A549 (cell line): ENCODE measurements at regions not wholly inside any gene's neighbourhood (a gene's known extent, or its start where the extent isn't known, plus 50 kb on each side); places are given as distances from the start of the nearest gene placed in this dataset.

Source experiments
- ATAC-seq, 2 experiments: fragments of 200-7000 bp in 1 of 2; fragments of >200 bp in 1 of 2; cut with Nextera tagmentation in 1 of 2; cut with Tn5 transposase in 1 of 2; 3 replicates each; pipeline versions ENCODE4 v1.8.0 to v1.9.1; 2018 to 2020; ENCODE audit warnings: mild to moderate bottlenecking in 1 of 2, moderate library complexity in 1 of 2
- CTCF ChIA-PET: fragments of 300-600 bp; sonication (Branson Sonifier 250); formaldehyde crosslinking; extraction: SDS; loops from one replicate; lab custom pipeline; 2021; ENCODE audit warnings: antibody characterized with exemption, inconsistent platforms; lab: Yijun Ruan, JAX
- POLR2A ChIA-PET: fragments of 350-600 bp; formaldehyde crosslinking; extraction: SDS; loops from one replicate; lab custom pipeline; 2021; ENCODE audit warnings: antibody characterized with exemption, inconsistent platforms; lab: Yijun Ruan, JAX
- DNase-seq, 2 experiments: peaks; one replicate each; pipeline versions ENCODE4 v3.0.0 to v3.0.0-alpha.2; 2011 to 2016; ENCODE audit warnings: low read depth in 1 of 2, low spot score in 1 of 2
- FAIRE-seq: peaks from 2 replicates; lab custom pipeline; 2011; peaks lifted over from hg19 to GRCh38; lab: Jason Lieb, UNC
- H3K27ac ChIP-seq, 2 experiments: fragments of >200 bp; sonication (Bioruptor Twin); formaldehyde crosslinking; 3 replicates each; pipeline ENCODE4 v1.5.1; 2016 to 2017
- H3K4me1 ChIP-seq: fragments of >200 bp; sonication (Bioruptor Twin); formaldehyde crosslinking; 3 replicates; pipeline ENCODE4 v1.6.1; 2016
- H3K4me2 ChIP-seq: fragments of >200 bp; sonication (Bioruptor Twin); formaldehyde crosslinking; 3 replicates; pipeline ENCODE4 v1.6.1; 2016
- H3K4me3 ChIP-seq: fragments of >200 bp; sonication (Bioruptor Twin); formaldehyde crosslinking; 3 replicates; pipeline ENCODE4 v1.5.1; 2016
- H3K9me3 ChIP-seq: fragments of >200 bp; sonication (Bioruptor Twin); formaldehyde crosslinking; 3 replicates; pipeline ENCODE4 v1.6.1; 2016
- BCL3 ChIP-seq: fragments of >200 bp; sonication (Bioruptor Twin); formaldehyde crosslinking; IDR thresholded peaks from 3 replicates; pipeline ENCODE4 v1.6.1; 2016
- BHLHE40 ChIP-seq: IDR thresholded peaks from 2 replicates; pipeline ENCODE4 v1.6.1; 2012; ENCODE audit warnings: low read depth, low read length, inconsistent platforms
- CBX8 ChIP-seq: fragments of 200-600 bp; sonication (generic); IDR thresholded peaks from 2 replicates; pipeline ENCODE4 v1.6.1; 2016
- CHD2 ChIP-seq: fragments of 150-350 bp; IDR thresholded peaks from 2 replicates; pipeline ENCODE4 v1.6.1; 2014; ENCODE audit warnings: low read length; ENCODE audit not compliant: partially characterized antibody
- EHMT2 ChIP-seq: fragments of 200-600 bp; sonication (generic); IDR thresholded peaks from 2 replicates; pipeline ENCODE4 v1.6.1; 2016; ENCODE audit warnings: antibody characterized with exemption, low read depth, mild to moderate bottlenecking, moderate library complexity
- ELK1 ChIP-seq: fragments of 150-350 bp; IDR thresholded peaks from 2 replicates; pipeline ENCODE4 v1.6.1; 2014; ENCODE audit warnings: low read depth, mild to moderate bottlenecking, low read length
- GATA3 ChIP-seq: IDR thresholded peaks from 2 replicates; pipeline ENCODE4 v1.6.1; 2012; ENCODE audit warnings: borderline replicate concordance
- HDAC2 ChIP-seq: fragments of 200-600 bp; sonication (generic); IDR thresholded peaks from 2 replicates; pipeline ENCODE4 v1.6.1; 2016
- HOXA7 ChIP-seq: fragments of 250-450 bp; sonication (Bioruptor Pico); IDR thresholded peaks from 2 replicates; pipeline ENCODE4 v1.5.0; 2020; ENCODE audit warnings: mild to moderate bottlenecking, moderate library complexity
- MAZ ChIP-seq: fragments of 150-350 bp; IDR thresholded peaks from 2 replicates; pipeline ENCODE4 v1.6.1; 2014; ENCODE audit warnings: antibody characterized with exemption, low read depth, low read length, borderline replicate concordance
- NFE2L2 ChIP-seq: fragments of 150-350 bp; conservative IDR thresholded peaks from 2 replicates; pipeline ENCODE4 v1.6.1; 2014; ENCODE audit warnings: low read length
- NR3C1 ChIP-seq: fragments of >200 bp; sonication (Bioruptor Twin); formaldehyde crosslinking; IDR thresholded peaks from 3 replicates; pipeline ENCODE4 v1.6.1; 2017
- PHF8 ChIP-seq: fragments of 200-600 bp; sonication (generic); IDR thresholded peaks from 2 replicates; pipeline ENCODE4 v1.6.1; 2016; ENCODE audit warnings: low read depth, mild to moderate bottlenecking, antibody characterized with exemption, moderate library complexity, borderline replicate concordance
- RAD21 ChIP-seq, 2 experiments: fragments of >200 bp in 1 of 2; sonication (Bioruptor Twin) in 1 of 2; formaldehyde crosslinking in 1 of 2; IDR thresholded peaks in 1 of 2; conservative IDR thresholded peaks in 1 of 2; 2 replicates in 1 of 2; 3 replicates in 1 of 2; pipeline ENCODE4 v1.6.1; 2012 to 2018; ENCODE audit warnings: inconsistent platforms in 1 of 2
- RCOR1 ChIP-seq: fragments of 150-350 bp; IDR thresholded peaks from 2 replicates; pipeline ENCODE4 v1.6.1; 2014; ENCODE audit warnings: antibody characterized with exemption, low read length, low read depth
- REST ChIP-seq: fragments of 200-600 bp; sonication (generic); IDR thresholded peaks from 2 replicates; pipeline ENCODE4 v1.6.1; 2016; ENCODE audit warnings: antibody characterized with exemption, mild to moderate bottlenecking, moderate library complexity
- RFX5 ChIP-seq: fragments of 450-650 bp; IDR thresholded peaks from 2 replicates; pipeline ENCODE4 v1.7.1; 2014; ENCODE audit warnings: antibody characterized with exemption, mild to moderate bottlenecking, moderate library complexity
- RNF2 ChIP-seq: fragments of 200-600 bp; sonication (generic); IDR thresholded peaks from 2 replicates; pipeline ENCODE4 v1.6.1; 2016; ENCODE audit warnings: low read depth, mild to moderate bottlenecking, antibody characterized with exemption, moderate library complexity, borderline replicate concordance
- USF2 ChIP-seq: fragments of 450-650 bp; IDR thresholded peaks from 2 replicates; pipeline ENCODE4 v1.6.1; 2014; ENCODE audit warnings: antibody characterized with exemption
- ZNF302 ChIP-seq: fragments of 250-450 bp; sonication (Bioruptor Pico); IDR thresholded peaks from 2 replicates; pipeline ENCODE4 v1.9.0; 2021; ENCODE audit warnings: inconsistent platforms, mild to moderate bottlenecking, moderate library complexity
- ZSCAN20 ChIP-seq: fragments of 250-450 bp; sonication (Bioruptor Pico); IDR thresholded peaks from 2 replicates; pipeline ENCODE4 v1.8.0; 2022; ENCODE audit warnings: mild to moderate bottlenecking, moderate library complexity
- WGBS: methylation state at CpG from one replicate; pipeline ENCODE4 v1.1.6; 2017; ENCODE audit errors: missing lambda C conversion rate; 5-methylcytosine and 5-hydroxymethylcytosine counted together

GRCh38 chr4:186934244-186934643 is 210.6 kb upstream of the FAT1 start:
- CTCF ChIA-PET = interaction anchor here (0.7 to 1.2 kb wide), 2 partner anchors 206 to 209 kb away, joined by 3 read pairs; no protein-coding TSS in a partner anchor
- TF ChIP-seq NFE2L2 (no peak), RCOR1 (no peak), NR3C1 (no peak), HOXA7 (CRISPR knock-in tag) (no peak), PHF8 (no peak), USF2 (no peak)
- no peak overlapping the region for H3K4me3 ChIP-seq
- peaks cover 23% of the 10 kb centered on the region; the same call in 2 of the 3 replicates for H3K4me1 ChIP-seq
- no peak for DNase-seq
- H3K9me3 ChIP-seq = no peaks in the 10 kb centered on the region
- H3K4me2 ChIP-seq = no peak overlapping the region
- no peak for FAIRE-seq
- 94% methylated on average over 10 of the region's 10 CpGs for WGBS
- POLR2A ChIA-PET = no interaction called here
- H3K27ac ChIP-seq = 0 out of 6 replicates have a peak overlapping the region, but pooled peaks of 1 of the 2 experiments have one; percentile 31
- no peak for ATAC-seq

GRCh38 chr4:186934841-186935443 is 211.3 kb upstream of the FAT1 start:
- DNase-seq (no peak), ATAC-seq (no peak), FAIRE-seq (no peak)
- no peak overlapping the region for H3K4me3 ChIP-seq
- no peaks in the 10 kb centered on the region for H3K9me3 ChIP-seq
- TF ChIP-seq MAZ = no peak
- no peak for TF ChIP-seq ZNF302 (CRISPR knock-in tag)
- no peak for TF ChIP-seq RFX5
- TF ChIP-seq REST = no peak
- ChIA-PET POLR2A (no interaction called here), CTCF (no interaction called here)
- H3K4me1 ChIP-seq = peaks cover 23% of the 10 kb centered on the region; the same call in 2 of the 3 replicates
- WGBS = 90% methylated on average over 8 of the region's 8 CpGs
- no peak overlapping the region for H3K4me2 ChIP-seq
- H3K27ac ChIP-seq = peak overlapping the region in 1 of 2 experiments; percentile 83; a peak in 2 of 6 replicates

- ChIA-PET CTCF (no interaction called here), POLR2A (no interaction called here)
- H3K27ac ChIP-seq = peak overlapping the region; percentile 70 to 83
- TF ChIP-seq CBX8 (no peak), RAD21 (conservative IDR thresholded peaks at IDR 0.05 in 1 of 2, IDR thresholded peaks at IDR 0.05 in 1 of 2) (no peak), HDAC2 (no peak), BHLHE40 (no peak), NFE2L2 (no peak), GATA3 (no peak), RNF2 (no peak), EHMT2 (no peak), BCL3 (no peak), ZSCAN20 (CRISPR knock-in tag) (no peak), CHD2 (no peak), HOXA7 (CRISPR knock-in tag) (no peak), ELK1 (no peak), NR3C1 (no peak)
- TF ChIP-seq, all 56 proteins: peak for 0
- DNase-seq = no peak
- H3K9me3 ChIP-seq = no peaks in the 10 kb centered on the region
- ATAC-seq = no peak
- H3K4me2 ChIP-seq = peak overlapping the region; percentile 78
- peaks cover 23% of the 10 kb centered on the region; the same call in 2 of the 3 replicates for H3K4me1 ChIP-seq
- WGBS = 92% methylated on average over 4 of the region's 4 CpGs
- no peak for FAIRE-seq
- no peak overlapping the region for H3K4me3 ChIP-seq
These were observed 212.2 kb upstream of the FAT1 start for GRCh38 chr4:186935901-186936300.
